ENCODE measurements at regions not wholly inside any gene's neighbourhood (a gene's known extent, or its start where the extent isn't known, plus 50 kb on each side); places are given as distances from the start of the nearest gene placed in this dataset.

DNA sequence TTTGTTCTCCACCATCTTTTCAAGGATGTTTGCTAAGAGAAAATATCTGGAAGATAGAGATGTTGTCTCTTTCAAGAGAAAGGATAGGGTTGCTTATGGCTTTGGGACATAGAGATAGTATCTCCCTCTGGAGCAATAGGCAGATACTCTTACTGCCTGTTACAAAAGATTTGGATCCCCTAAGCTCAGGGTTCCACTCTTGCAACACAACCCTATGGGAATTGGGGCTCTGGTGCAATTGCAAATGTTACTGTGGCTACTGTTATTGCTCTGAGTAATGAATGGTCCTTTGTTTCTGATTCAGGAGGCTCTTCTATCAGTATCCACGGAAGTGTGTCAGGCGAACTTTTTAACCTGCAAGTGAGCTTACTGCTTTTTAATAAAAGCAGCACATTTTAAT is 88.8 kb downstream of the GPR85 start:
- peaks cover 8% of the 10 kb centered on the region; the same call in 1 of the 2 replicates for H3K4me1 Mint-ChIP-seq
- H3K27me3 Mint-ChIP-seq (ENCODE audit: low read depth) = no peaks in the 10 kb centered on the region
- no peak for DNase-seq (ENCODE audit: low spot score)
- H3K4me3 Mint-ChIP-seq = no peak overlapping the region
- TF ChIP-seq, protein P1, sequence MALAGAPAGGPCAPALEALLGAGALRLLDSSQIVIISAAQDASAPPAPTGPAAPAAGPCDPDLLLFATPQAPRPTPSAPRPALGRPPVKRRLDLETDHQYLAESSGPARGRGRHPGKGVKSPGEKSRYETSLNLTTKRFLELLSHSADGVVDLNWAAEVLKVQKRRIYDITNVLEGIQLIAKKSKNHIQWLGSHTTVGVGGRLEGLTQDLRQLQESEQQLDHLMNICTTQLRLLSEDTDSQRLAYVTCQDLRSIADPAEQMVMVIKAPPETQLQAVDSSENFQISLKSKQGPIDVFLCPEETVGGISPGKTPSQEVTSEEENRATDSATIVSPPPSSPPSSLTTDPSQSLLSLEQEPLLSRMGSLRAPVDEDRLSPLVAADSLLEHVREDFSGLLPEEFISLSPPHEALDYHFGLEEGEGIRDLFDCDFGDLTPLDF (CRISPR knock-in tag; IDR thresholded peaks at IDR 0.05) = no peak
- TF ChIP-seq, protein P2, sequence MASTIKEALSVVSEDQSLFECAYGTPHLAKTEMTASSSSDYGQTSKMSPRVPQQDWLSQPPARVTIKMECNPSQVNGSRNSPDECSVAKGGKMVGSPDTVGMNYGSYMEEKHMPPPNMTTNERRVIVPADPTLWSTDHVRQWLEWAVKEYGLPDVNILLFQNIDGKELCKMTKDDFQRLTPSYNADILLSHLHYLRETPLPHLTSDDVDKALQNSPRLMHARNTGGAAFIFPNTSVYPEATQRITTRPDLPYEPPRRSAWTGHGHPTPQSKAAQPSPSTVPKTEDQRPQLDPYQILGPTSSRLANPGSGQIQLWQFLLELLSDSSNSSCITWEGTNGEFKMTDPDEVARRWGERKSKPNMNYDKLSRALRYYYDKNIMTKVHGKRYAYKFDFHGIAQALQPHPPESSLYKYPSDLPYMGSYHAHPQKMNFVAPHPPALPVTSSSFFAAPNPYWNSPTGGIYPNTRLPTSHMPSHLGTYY (CRISPR knock-in tag; IDR thresholded peaks at IDR 0.05) = no peak
- TF ChIP-seq SMAD3 (CRISPR knock-in tag; IDR thresholded peaks at IDR 0.05; ENCODE audit: borderline replicate concordance) (no peak), JUN (CRISPR knock-in tag; IDR thresholded peaks at IDR 0.05) (no peak), GTF2I (CRISPR knock-in tag; conservative IDR thresholded peaks at IDR 0.05) (no peak), ZNF263 (CRISPR knock-in tag; IDR thresholded peaks at IDR 0.05; ENCODE audit: low read depth) (no peak), ATF1 (CRISPR knock-in tag; IDR thresholded peaks at IDR 0.05) (no peak), FOXK1 (CRISPR knock-in tag; IDR thresholded peaks at IDR 0.05) (no peak), CREB1 (CRISPR knock-in tag; IDR thresholded peaks at IDR 0.05) (no peak), NFE2L1 (CRISPR knock-in tag; IDR thresholded peaks at IDR 0.05) (no peak), EMX1 (CRISPR knock-in tag; IDR thresholded peaks at IDR 0.05) (no peak)
- TF ChIP-seq, protein P3, sequence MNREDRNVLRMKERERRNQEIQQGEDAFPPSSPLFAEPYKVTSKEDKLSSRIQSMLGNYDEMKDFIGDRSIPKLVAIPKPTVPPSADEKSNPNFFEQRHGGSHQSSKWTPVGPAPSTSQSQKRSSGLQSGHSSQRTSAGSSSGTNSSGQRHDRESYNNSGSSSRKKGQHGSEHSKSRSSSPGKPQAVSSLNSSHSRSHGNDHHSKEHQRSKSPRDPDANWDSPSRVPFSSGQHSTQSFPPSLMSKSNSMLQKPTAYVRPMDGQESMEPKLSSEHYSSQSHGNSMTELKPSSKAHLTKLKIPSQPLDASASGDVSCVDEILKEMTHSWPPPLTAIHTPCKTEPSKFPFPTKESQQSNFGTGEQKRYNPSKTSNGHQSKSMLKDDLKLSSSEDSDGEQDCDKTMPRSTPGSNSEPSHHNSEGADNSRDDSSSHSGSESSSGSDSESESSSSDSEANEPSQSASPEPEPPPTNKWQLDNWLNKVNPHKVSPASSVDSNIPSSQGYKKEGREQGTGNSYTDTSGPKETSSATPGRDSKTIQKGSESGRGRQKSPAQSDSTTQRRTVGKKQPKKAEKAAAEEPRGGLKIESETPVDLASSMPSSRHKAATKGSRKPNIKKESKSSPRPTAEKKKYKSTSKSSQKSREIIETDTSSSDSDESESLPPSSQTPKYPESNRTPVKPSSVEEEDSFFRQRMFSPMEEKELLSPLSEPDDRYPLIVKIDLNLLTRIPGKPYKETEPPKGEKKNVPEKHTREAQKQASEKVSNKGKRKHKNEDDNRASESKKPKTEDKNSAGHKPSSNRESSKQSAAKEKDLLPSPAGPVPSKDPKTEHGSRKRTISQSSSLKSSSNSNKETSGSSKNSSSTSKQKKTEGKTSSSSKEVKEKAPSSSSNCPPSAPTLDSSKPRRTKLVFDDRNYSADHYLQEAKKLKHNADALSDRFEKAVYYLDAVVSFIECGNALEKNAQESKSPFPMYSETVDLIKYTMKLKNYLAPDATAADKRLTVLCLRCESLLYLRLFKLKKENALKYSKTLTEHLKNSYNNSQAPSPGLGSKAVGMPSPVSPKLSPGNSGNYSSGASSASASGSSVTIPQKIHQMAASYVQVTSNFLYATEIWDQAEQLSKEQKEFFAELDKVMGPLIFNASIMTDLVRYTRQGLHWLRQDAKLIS (CRISPR knock-in tag; IDR thresholded peaks at IDR 0.05; ENCODE audit: borderline replicate concordance) = no peak
- TF ChIP-seq, protein P4, sequence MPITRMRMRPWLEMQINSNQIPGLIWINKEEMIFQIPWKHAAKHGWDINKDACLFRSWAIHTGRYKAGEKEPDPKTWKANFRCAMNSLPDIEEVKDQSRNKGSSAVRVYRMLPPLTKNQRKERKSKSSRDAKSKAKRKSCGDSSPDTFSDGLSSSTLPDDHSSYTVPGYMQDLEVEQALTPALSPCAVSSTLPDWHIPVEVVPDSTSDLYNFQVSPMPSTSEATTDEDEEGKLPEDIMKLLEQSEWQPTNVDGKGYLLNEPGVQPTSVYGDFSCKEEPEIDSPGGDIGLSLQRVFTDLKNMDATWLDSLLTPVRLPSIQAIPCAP (CRISPR knock-in tag; IDR thresholded peaks at IDR 0.05) = no peak
- TF ChIP-seq, protein P5, sequence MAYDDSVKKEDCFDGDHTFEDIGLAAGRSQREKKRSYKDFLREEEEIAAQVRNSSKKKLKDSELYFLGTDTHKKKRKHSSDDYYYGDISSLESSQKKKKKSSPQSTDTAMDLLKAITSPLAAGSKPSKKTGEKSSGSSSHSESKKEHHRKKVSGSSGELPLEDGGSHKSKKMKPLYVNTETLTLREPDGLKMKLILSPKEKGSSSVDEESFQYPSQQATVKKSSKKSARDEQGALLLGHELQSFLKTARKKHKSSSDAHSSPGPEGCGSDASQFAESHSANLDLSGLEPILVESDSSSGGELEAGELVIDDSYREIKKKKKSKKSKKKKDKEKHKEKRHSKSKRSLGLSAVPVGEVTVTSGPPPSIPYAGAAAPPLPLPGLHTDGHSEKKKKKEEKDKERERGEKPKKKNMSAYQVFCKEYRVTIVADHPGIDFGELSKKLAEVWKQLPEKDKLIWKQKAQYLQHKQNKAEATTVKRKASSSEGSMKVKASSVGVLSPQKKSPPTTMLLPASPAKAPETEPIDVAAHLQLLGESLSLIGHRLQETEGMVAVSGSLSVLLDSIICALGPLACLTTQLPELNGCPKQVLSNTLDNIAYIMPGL (CRISPR knock-in tag; IDR thresholded peaks at IDR 0.05) = no peak
- TF ChIP-seq, protein P6, sequence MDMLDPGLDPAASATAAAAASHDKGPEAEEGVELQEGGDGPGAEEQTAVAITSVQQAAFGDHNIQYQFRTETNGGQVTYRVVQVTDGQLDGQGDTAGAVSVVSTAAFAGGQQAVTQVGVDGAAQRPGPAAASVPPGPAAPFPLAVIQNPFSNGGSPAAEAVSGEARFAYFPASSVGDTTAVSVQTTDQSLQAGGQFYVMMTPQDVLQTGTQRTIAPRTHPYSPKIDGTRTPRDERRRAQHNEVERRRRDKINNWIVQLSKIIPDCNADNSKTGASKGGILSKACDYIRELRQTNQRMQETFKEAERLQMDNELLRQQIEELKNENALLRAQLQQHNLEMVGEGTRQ (CRISPR knock-in tag; IDR thresholded peaks at IDR 0.05) = no peak
- H3K36me3 Mint-ChIP-seq = no peaks in the 10 kb centered on the region
- ATAC-seq = no peak
- CTCF ChIA-PET = no interaction called here
- no peak overlapping the region for H3K27ac Mint-ChIP-seq
- POLR2A ChIA-PET = no interaction called here
- H3K9me3 Mint-ChIP-seq = no peaks in the 10 kb centered on the region

DNA sequence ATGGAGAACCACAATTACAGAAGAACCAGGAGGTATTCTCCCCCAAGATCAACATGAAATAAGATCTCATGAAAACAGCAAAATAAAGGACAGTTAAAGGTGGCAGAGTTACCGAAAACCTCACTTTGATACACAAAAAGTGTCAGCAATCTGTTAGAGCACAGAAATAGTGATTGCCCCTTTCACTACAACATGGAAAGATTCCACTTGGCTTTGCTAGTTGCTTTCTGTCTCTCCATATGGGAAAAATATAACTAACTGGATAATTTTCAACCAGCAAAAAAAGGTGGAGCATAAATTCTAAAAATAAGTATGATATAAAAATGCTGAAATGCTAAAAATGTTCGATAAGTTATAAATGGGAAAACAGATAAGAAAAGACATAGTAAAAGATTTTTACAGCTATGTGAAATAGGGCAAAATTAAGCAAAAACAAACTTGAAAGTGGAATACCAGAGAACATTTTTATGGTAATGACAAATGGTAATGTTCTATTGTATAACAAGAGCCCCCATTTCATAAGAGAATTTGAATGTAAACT is 90.2 kb downstream of the GPR85 start:
- H3K9me3 Mint-ChIP-seq = no peaks in the 10 kb centered on the region
- no peak for DNase-seq (ENCODE audit: low spot score)
- H3K27ac Mint-ChIP-seq = no peak overlapping the region
- no peak for ATAC-seq
- POLR2A ChIA-PET = no interaction called here
- no peaks in the 10 kb centered on the region for H3K27me3 Mint-ChIP-seq (ENCODE audit: low read depth)
- CTCF ChIA-PET = interaction anchor here (0.6 kb wide), 1 partner anchor 12 kb away, joined by 4 read pairs; no protein-coding TSS in a partner anchor
- H3K4me3 Mint-ChIP-seq = no peak overlapping the region
- H3K4me1 Mint-ChIP-seq = peaks cover 8% of the 10 kb centered on the region; the same call in 1 of the 2 replicates
- no peaks in the 10 kb centered on the region for H3K36me3 Mint-ChIP-seq
- TF ChIP-seq, protein P7, sequence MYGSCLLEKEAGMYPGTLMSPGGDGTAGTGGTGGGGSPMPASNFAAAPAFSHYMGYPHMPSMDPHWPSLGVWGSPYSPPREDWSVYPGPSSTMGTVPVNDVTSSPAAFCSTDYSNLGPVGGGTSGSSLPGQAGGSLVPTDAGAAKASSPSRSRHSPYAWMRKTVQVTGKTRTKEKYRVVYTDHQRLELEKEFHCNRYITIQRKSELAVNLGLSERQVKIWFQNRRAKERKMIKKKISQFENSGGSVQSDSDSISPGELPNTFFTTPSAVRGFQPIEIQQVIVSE (CRISPR knock-in tag; IDR thresholded peaks at IDR 0.05; ENCODE audit: borderline replicate concordance) = no peak
- TF ChIP-seq, protein P8, sequence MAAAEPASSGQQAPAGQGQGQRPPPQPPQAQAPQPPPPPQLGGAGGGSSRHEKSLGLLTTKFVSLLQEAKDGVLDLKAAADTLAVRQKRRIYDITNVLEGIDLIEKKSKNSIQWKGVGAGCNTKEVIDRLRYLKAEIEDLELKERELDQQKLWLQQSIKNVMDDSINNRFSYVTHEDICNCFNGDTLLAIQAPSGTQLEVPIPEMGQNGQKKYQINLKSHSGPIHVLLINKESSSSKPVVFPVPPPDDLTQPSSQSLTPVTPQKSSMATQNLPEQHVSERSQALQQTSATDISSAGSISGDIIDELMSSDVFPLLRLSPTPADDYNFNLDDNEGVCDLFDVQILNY (CRISPR knock-in tag; IDR thresholded peaks at IDR 0.05) = no peak
- TF ChIP-seq, protein P9, sequence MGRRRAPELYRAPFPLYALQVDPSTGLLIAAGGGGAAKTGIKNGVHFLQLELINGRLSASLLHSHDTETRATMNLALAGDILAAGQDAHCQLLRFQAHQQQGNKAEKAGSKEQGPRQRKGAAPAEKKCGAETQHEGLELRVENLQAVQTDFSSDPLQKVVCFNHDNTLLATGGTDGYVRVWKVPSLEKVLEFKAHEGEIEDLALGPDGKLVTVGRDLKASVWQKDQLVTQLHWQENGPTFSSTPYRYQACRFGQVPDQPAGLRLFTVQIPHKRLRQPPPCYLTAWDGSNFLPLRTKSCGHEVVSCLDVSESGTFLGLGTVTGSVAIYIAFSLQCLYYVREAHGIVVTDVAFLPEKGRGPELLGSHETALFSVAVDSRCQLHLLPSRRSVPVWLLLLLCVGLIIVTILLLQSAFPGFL (CRISPR knock-in tag; IDR thresholded peaks at IDR 0.05; ENCODE audit: borderline replicate concordance) = no peak
- no peak for TF ChIP-seq ZNF232 (CRISPR knock-in tag; IDR thresholded peaks at IDR 0.05)
- TF ChIP-seq IRF2 (CRISPR knock-in tag; IDR thresholded peaks at IDR 0.05; ENCODE audit: borderline replicate concordance, low read depth) = no peak
- no peak for TF ChIP-seq ZNF317 (CRISPR knock-in tag; IDR thresholded peaks at IDR 0.05; ENCODE audit: borderline replicate concordance, low read depth)

Data from WTC11 (cell line).